Esophagus muscularis mucosa (tissue), 4 donors: ENCODE measurements at regions not wholly inside any gene's neighbourhood (a gene's known extent, or its start where the extent isn't known, plus 50 kb on each side); places are given as distances from the start of the nearest gene placed in this dataset.

Experiments used
- DNase-seq: peaks from one replicate; pipeline ENCODE4 v3.0.0-alpha.2; 2017; ENCODE audit errors: extremely low spot score
- H3K27ac ChIP-seq, 4 donors: fragments of 200-600 bp; sonication (generic); replicated peaks in 1 of 4; 1 replicate in 3 of 4; 2 replicates in 1 of 4; pipeline ENCODE4 v1.5.1; 2016 to 2019; ENCODE audit warnings: mild to moderate bottlenecking in 1 of 4
- H3K27me3 ChIP-seq, 4 donors: fragments of 200-600 bp; sonication (generic); one replicate each; pipeline versions ENCODE4 v1.5.1 to v1.6.0; 2016 to 2019
- H3K36me3 ChIP-seq, 4 donors: fragments of 200-600 bp; sonication (generic); one replicate each; pipeline ENCODE4 v1.5.1; 2016 to 2019
- H3K4me1 ChIP-seq, 4 donors: fragments of 200-600 bp; sonication (generic); one replicate each; pipeline ENCODE4 v1.5.1; 2016 to 2019
- H3K4me3 ChIP-seq, 4 donors: fragments of 200-600 bp; sonication (generic); 1 replicate in 2 of 4; 2 replicates in 2 of 4; pipeline ENCODE4 v1.5.1; 2016 to 2019; ENCODE audit warnings: mild to moderate bottlenecking in 4 of 4, moderate library complexity in 1 of 4
- H3K9me3 ChIP-seq, 4 donors: fragments of 200-600 bp; sonication (generic); 1 replicate in 3 of 4; 2 replicates in 1 of 4; pipeline ENCODE4 v1.5.1; 2016 to 2019
- EP300 ChIP-seq: sonication (generic); formaldehyde crosslinking; IDR thresholded peaks from one replicate; pipeline ENCODE4 v1.6.1; 2017; ENCODE audit warnings: antibody characterized with exemption
- POLR2A ChIP-seq: fragments of 450-650 bp; IDR thresholded peaks from one replicate; pipeline ENCODE4 v1.6.1; 2017; ENCODE audit warnings: antibody characterized with exemption, moderate library complexity, mild to moderate bottlenecking, low read depth
- POLR2AphosphoS5 ChIP-seq, 2 donors: sonication (generic); formaldehyde crosslinking; IDR thresholded peaks; one replicate each; pipeline ENCODE4 v1.6.1; 2017; ENCODE audit warnings: antibody characterized with exemption in 2 of 2
- WGBS: methylation state at CpG from one replicate; pipeline ENCODE4 v1.1.5; 2018; 5-methylcytosine and 5-hydroxymethylcytosine counted together
- intact Hi-C: fragments of 100-400 bp; cut with DNase I; formaldehyde crosslinking; loops from one replicate; pipeline ENCODE4 v1.15.1; 2023
- TF ChIP-seq, protein P1 (sequence below), 3 experiments: fragments of 200-600 bp in 2 of 3; fragments of 450-650 bp in 1 of 3; sonication (generic) in 2 of 3; IDR thresholded peaks; one replicate each; pipeline ENCODE4 v1.5.1; 2017 to 2019; ENCODE audit warnings: antibody characterized with exemption in 3 of 3, mild to moderate bottlenecking in 2 of 3, moderate library complexity in 1 of 3

DNA sequence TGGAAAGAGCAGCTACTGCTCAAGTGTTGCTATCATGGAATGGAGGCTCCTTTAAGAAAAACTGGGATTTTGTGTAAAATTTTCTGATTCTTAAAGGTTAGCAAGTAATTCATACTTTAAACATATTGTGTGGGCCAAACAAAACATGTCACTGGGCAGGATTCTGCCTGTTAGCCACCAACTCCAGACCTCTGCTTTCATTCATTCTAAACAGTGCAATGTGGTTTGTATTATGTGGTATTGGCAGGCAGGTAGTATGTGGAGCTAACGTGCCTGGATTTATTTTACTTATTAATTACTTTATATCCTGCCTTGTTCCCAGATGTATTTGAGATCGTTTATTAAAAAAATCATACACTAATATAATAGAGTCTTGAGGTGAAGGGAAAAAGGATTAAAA, 1521.3 kb upstream of the ACVR2A start:
- WGBS = 35% methylated on average over 2 of the region's 2 CpGs
- H3K4me3 ChIP-seq = no peak overlapping the region
- no peaks in the 10 kb centered on the region for H3K9me3 ChIP-seq
- no peaks in the 10 kb centered on the region for H3K36me3 ChIP-seq
- no peak for DNase-seq
- no peak overlapping the region for H3K27ac ChIP-seq
- no peaks in the 10 kb centered on the region for H3K27me3 ChIP-seq
- intact Hi-C loops = no loop called here
- TF ChIP-seq POLR2A (no peak), EP300 (no peak), POLR2AphosphoS5 (IDR thresholded peaks at IDR 0.05) (no peak)
- no peaks in the 10 kb centered on the region for H3K4me1 ChIP-seq

DNA sequence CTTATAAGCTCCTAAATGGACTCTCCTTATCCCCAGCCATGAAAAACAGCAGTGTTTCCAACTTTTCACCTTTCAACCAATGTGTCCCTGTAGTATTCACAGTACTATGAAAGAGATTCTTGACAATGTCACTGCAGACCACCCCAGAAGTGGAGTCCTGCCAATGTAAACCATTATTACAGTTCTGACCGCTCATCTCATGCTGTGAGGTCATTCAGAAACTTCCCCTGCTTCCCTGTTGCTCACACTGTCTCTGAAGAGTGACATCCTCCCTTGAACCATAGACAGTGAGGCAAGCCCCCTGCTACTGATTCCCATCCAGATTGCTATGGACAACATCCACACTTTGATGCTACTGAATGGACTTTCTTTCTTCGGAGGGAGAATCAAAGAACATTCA, 1523.7 kb upstream of the ACVR2A start:
- no peaks in the 10 kb centered on the region for H3K36me3 ChIP-seq
- H3K4me3 ChIP-seq = no peak overlapping the region
- no peaks in the 10 kb centered on the region for H3K9me3 ChIP-seq
- intact Hi-C loops = no loop called here
- no peaks in the 10 kb centered on the region for H3K27me3 ChIP-seq
- H3K27ac ChIP-seq = no peak overlapping the region
- H3K4me1 ChIP-seq = no peaks in the 10 kb centered on the region
- 43% methylated on average over 2 of the region's 2 CpGs for WGBS
- DNase-seq = no peak
- TF ChIP-seq, protein P1, sequence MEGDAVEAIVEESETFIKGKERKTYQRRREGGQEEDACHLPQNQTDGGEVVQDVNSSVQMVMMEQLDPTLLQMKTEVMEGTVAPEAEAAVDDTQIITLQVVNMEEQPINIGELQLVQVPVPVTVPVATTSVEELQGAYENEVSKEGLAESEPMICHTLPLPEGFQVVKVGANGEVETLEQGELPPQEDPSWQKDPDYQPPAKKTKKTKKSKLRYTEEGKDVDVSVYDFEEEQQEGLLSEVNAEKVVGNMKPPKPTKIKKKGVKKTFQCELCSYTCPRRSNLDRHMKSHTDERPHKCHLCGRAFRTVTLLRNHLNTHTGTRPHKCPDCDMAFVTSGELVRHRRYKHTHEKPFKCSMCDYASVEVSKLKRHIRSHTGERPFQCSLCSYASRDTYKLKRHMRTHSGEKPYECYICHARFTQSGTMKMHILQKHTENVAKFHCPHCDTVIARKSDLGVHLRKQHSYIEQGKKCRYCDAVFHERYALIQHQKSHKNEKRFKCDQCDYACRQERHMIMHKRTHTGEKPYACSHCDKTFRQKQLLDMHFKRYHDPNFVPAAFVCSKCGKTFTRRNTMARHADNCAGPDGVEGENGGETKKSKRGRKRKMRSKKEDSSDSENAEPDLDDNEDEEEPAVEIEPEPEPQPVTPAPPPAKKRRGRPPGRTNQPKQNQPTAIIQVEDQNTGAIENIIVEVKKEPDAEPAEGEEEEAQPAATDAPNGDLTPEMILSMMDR (IDR thresholded peaks at IDR 0.05) = no peak
- TF ChIP-seq POLR2AphosphoS5 (IDR thresholded peaks at IDR 0.05) (no peak), POLR2A (no peak), EP300 (no peak)

DNA sequence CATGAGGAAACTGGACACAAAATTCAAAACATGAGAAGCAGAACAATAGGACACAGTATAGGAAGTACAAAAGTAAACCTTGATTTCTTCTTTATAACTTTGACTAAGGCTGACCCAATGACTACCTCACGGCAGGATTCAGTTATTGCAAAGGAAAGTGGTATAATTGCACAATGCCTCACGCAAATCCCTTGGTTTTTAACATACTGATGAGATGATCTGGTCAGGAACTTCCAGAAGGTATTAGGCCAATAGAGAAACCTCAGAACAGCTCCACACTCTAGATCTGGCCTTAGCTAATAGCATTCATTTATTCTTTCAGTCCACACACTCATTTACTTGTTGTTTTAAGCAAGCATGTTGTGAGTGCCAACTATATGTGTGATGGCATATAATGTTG, 1526.9 kb upstream of the ACVR2A start:
- no peak overlapping the region for H3K27ac ChIP-seq
- no peaks in the 10 kb centered on the region for H3K36me3 ChIP-seq
- no peak for DNase-seq
- TF ChIP-seq EP300 (no peak), POLR2AphosphoS5 (IDR thresholded peaks at IDR 0.05) (no peak), POLR2A (no peak)
- TF ChIP-seq, protein P1 (IDR thresholded peaks at IDR 0.05) = no peak
- peaks cover 0 to 2% (median under 1%) of the 10 kb centered on the region in 4 donors for H3K4me1 ChIP-seq
- H3K27me3 ChIP-seq = no peaks in the 10 kb centered on the region
- WGBS = 80% methylated on average over 2 of the region's 2 CpGs
- H3K9me3 ChIP-seq = no peaks in the 10 kb centered on the region
- no peak overlapping the region for H3K4me3 ChIP-seq
- intact Hi-C loops = no loop called here

DNA sequence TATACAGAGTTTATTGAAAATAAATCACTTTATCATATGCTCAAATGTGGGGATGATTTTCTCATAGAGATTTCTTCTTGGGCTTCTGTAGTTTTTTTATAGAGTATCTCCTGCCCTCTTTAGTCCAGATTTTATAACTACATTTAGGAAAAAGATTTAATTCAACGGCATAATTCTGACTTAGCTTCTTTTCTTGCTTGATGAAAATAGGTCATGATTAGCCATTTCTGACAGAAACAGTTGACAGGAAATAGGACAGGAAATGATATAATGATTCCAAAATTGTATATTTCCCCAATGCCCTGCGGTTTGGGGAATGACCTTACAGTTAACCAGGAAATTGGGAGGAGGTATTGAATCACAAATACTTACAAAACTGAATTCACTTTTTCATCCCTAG, 1531.9 kb upstream of the ACVR2A start:
- Histone ChIP-seq H3K4me1 (peaks cover 0 to 8% (median 7%) of the 10 kb centered on the region in 4 donors), H3K27me3 (no peaks in the 10 kb centered on the region), H3K9me3 (peaks cover 0 to 1% (median 0%) of the 10 kb centered on the region in 4 donors), H3K36me3 (no peaks in the 10 kb centered on the region), H3K4me3 (no peak overlapping the region), H3K27ac (no peak overlapping the region)
- 12% methylated on average over 2 of the region's 2 CpGs for WGBS
- intact Hi-C loops = no loop called here
- no peak for DNase-seq
- TF ChIP-seq, protein P1 (IDR thresholded peaks at IDR 0.05) = peak in 1 of 3 experiments; percentile 39
- TF ChIP-seq POLR2A = no peak

DNA sequence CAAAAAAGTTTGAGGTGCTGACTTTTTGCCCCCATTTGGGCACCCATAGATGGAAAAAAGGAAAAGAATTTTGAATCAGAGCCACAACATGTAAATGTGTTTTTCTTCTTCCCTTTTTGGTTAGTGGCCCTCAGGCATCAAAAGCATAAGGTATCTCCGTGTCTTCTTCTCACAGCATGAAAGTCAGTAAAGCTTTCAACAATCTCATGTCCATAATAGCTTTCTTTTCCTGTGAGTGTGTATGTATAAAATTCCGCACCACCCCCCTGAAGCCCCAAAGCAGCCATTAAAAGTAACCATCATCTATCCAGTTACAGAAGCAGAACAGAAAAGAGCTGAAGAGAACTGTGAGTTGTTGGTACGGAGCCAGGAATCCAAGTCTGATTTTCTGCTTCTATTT, 1539.7 kb upstream of the ACVR2A start:
- intact Hi-C loops = no loop called here

More for the DNA sequence above, 1539.7 kb upstream of the ACVR2A start:
- Histone ChIP-seq H3K27me3 (no peaks in the 10 kb centered on the region), H3K4me1 (no peaks in the 10 kb centered on the region), H3K4me3 (no peak overlapping the region), H3K9me3 (peaks cover 0 to 10% (median 5%) of the 10 kb centered on the region in 4 donors), H3K36me3 (no peaks in the 10 kb centered on the region), H3K27ac (no peak overlapping the region)
- DNase-seq = no peak
- WGBS = 89% methylated on average over 3 of the region's 3 CpGs
- no peak for TF ChIP-seq POLR2AphosphoS5 (IDR thresholded peaks at IDR 0.05)
- TF ChIP-seq, protein P1 (IDR thresholded peaks at IDR 0.05) = no peak
- TF ChIP-seq POLR2A = no peak
- no peak for TF ChIP-seq EP300
